ENCODE measurements at regions not wholly inside any gene's neighbourhood (a gene's known extent, or its start where the extent isn't known, plus 50 kb on each side); places are given as distances from the start of the nearest gene placed in this dataset.

DNA sequence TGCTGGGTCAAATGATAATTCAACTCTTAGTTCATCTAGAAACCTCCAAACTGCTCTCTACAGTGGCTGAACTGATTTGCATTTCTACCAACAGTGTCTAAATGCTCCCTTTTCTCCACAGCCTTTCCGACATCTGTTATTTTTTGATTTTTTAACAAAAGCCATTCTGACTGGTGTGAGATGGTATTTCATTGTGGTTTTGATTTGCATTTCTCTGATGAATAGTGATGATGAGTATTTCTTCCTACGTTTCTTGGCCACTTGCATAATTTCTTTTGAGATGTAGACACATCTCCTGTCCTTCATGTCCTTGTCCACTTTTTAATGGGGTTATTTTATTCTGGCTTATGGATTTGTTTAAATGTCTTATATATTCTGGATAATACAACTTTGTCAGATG lies 298.2 kb upstream of the ARSJ start:
- TF ChIP-seq EZH2 (IDR thresholded peaks at IDR 0.05; ENCODE audit: borderline replicate concordance) (no peak), EZH2phosphoT487 (IDR thresholded peaks at IDR 0.05; ENCODE audit: low read depth, severe bottlenecking, unreplicated experiment) (no peak)
- TF ChIP-seq, protein P1, sequence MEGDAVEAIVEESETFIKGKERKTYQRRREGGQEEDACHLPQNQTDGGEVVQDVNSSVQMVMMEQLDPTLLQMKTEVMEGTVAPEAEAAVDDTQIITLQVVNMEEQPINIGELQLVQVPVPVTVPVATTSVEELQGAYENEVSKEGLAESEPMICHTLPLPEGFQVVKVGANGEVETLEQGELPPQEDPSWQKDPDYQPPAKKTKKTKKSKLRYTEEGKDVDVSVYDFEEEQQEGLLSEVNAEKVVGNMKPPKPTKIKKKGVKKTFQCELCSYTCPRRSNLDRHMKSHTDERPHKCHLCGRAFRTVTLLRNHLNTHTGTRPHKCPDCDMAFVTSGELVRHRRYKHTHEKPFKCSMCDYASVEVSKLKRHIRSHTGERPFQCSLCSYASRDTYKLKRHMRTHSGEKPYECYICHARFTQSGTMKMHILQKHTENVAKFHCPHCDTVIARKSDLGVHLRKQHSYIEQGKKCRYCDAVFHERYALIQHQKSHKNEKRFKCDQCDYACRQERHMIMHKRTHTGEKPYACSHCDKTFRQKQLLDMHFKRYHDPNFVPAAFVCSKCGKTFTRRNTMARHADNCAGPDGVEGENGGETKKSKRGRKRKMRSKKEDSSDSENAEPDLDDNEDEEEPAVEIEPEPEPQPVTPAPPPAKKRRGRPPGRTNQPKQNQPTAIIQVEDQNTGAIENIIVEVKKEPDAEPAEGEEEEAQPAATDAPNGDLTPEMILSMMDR (IDR thresholded peaks at IDR 0.05; ENCODE audit: poor library complexity): no peak
- Histone ChIP-seq H3K4me2 (no peak overlapping the region), H2AFZ (no peak overlapping the region), H3K27ac (no peak overlapping the region), H3K4me3 (no peak overlapping the region), H4K20me1 (ENCODE audit: insufficient read depth, poor library complexity, severe bottlenecking) (no peaks in the 10 kb centered on the region), H3K27me3 (no peaks in the 10 kb centered on the region), H3K36me3 (replicated peaks; ENCODE audit: insufficient read depth, low read depth) (no peaks in the 10 kb centered on the region), H3K4me1 (ENCODE audit: insufficient read depth) (no peaks in the 10 kb centered on the region), H3K79me2 (no peaks in the 10 kb centered on the region), H3K9me2 (replicated peaks; ENCODE audit: insufficient read depth) (no peaks in the 10 kb centered on the region), H3K9me3 (ENCODE audit: low read depth) (no peaks in the 10 kb centered on the region)
- WGBS (ENCODE audit: low lambda C conversion rate, missing lambda C conversion rate): 90% methylated on average over 2 of the region's 2 CpGs
- DNase-seq (ENCODE audit: low spot score): no peak

DNA sequence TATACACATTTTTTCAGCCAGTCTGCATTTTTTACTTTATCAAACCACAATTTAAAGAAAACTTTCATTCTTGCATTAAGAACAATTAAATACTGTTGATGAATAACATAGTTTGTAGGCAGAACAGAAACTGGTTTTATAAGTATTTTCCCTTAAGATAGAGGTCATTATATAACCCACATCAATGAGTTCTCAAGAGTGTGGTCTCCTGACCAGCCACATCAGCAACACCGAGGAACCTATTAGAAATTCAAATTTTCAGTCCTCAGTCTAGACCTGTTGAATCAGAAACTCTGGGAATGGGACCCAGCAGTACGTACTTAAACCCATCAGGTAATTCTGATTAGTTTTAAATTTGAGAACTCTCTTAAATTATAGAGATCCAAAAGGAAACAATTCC lies 299.6 kb upstream of the ARSJ start:
- TF ChIP-seq, protein P1 (IDR thresholded peaks at IDR 0.05; ENCODE audit: poor library complexity): no peak
- TF ChIP-seq EZH2 (IDR thresholded peaks at IDR 0.05; ENCODE audit: borderline replicate concordance): no peak
- Histone ChIP-seq H3K36me3 (replicated peaks; ENCODE audit: insufficient read depth, low read depth) (no peaks in the 10 kb centered on the region), H3K4me2 (no peak overlapping the region), H2AFZ (peak overlapping the region; percentile 6), H3K79me2 (no peaks in the 10 kb centered on the region), H3K4me1 (ENCODE audit: insufficient read depth) (no peaks in the 10 kb centered on the region), H3K4me3 (no peak overlapping the region), H3K27me3 (no peaks in the 10 kb centered on the region), H3K9me3 (ENCODE audit: low read depth) (no peaks in the 10 kb centered on the region), H3K27ac (no peak overlapping the region), H4K20me1 (ENCODE audit: insufficient read depth, poor library complexity, severe bottlenecking) (no peaks in the 10 kb centered on the region), H3K9me2 (replicated peaks; ENCODE audit: insufficient read depth) (no peaks in the 10 kb centered on the region)
- WGBS (ENCODE audit: low lambda C conversion rate, missing lambda C conversion rate): 62% methylated on average over 2 of the region's 2 CpGs
- DNase-seq (ENCODE audit: low spot score): no peak

DNA sequence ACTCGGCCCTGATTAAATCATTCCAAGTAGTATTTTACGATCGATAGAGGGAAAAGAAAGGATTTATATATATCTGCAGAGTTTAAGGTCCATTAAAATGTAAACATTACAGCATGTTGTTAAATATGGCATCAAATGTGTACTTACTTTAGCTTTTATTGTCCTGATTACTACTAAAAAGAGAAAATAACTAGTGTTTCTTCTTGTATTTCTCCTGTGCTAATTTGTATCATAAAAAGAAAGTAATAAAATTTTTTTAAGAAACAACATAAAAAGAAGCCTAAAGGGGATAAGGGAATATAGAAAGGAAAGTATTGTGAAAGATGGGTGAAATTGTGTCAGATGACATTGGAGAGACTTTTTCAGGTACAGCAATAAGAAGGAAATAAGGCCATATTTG lies 300.3 kb upstream of the ARSJ start:
- Histone ChIP-seq H3K9me2 (replicated peaks; ENCODE audit: insufficient read depth) (no peaks in the 10 kb centered on the region), H3K9me3 (ENCODE audit: low read depth) (no peaks in the 10 kb centered on the region), H3K4me2 (peak overlapping the region; percentile 11), H3K27me3 (no peaks in the 10 kb centered on the region), H2AFZ (peak overlapping the region; percentile 6), H3K79me2 (no peaks in the 10 kb centered on the region), H3K27ac (no peak overlapping the region), H3K36me3 (replicated peaks; ENCODE audit: insufficient read depth, low read depth) (no peaks in the 10 kb centered on the region), H3K4me1 (ENCODE audit: insufficient read depth) (no peaks in the 10 kb centered on the region), H4K20me1 (ENCODE audit: insufficient read depth, poor library complexity, severe bottlenecking) (no peaks in the 10 kb centered on the region), H3K4me3 (no peak overlapping the region)
- DNase-seq (ENCODE audit: low spot score): no peak
- TF ChIP-seq, protein P1 (IDR thresholded peaks at IDR 0.05; ENCODE audit: poor library complexity): no peak
- TF ChIP-seq EZH2phosphoT487 (IDR thresholded peaks at IDR 0.05; ENCODE audit: low read depth, severe bottlenecking, unreplicated experiment): no peak
- TF ChIP-seq EZH2 (IDR thresholded peaks at IDR 0.05; ENCODE audit: borderline replicate concordance): no peak
- WGBS (ENCODE audit: low lambda C conversion rate, missing lambda C conversion rate): 68% methylated on average over 3 of the region's 3 CpGs

DNA sequence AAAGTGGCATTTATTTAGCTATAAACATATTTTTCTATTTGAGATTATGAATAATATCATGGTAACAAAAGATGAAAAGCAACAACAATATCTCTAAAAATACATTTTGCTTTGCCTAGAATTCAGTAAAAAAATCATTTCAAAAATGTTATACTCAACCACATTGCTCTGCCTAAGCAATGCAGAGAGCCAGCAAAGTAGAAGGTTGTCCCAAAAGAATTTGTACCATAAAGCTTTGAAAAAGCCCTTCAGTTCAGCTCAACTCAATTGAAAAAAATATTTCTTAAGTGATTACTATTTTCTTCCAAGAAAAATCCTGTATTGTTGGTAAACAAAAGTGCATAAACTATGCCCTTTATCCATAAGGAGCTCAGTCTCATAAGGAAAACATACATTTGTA lies 301.2 kb upstream of the ARSJ start:
- no peak overlapping the region for H3K4me3 ChIP-seq
- H3K27me3 ChIP-seq: no peaks in the 10 kb centered on the region
- TF ChIP-seq EZH2 (IDR thresholded peaks at IDR 0.05; ENCODE audit: borderline replicate concordance): no peak
- no peak for TF ChIP-seq EZH2phosphoT487 (IDR thresholded peaks at IDR 0.05; ENCODE audit: low read depth, severe bottlenecking, unreplicated experiment)
- TF ChIP-seq, protein P1 (IDR thresholded peaks at IDR 0.05; ENCODE audit: poor library complexity): no peak
- H3K4me1 ChIP-seq (ENCODE audit: insufficient read depth): no peaks in the 10 kb centered on the region
- H3K27ac ChIP-seq: no peak overlapping the region
- no peak for DNase-seq (ENCODE audit: low spot score)
- H3K36me3 ChIP-seq (replicated peaks; ENCODE audit: insufficient read depth, low read depth): no peaks in the 10 kb centered on the region
- no peak overlapping the region for H3K4me2 ChIP-seq
- H3K9me2 ChIP-seq (replicated peaks; ENCODE audit: insufficient read depth): no peaks in the 10 kb centered on the region
- H3K79me2 ChIP-seq: no peaks in the 10 kb centered on the region
- H3K9me3 ChIP-seq (ENCODE audit: low read depth): no peaks in the 10 kb centered on the region
- no peaks in the 10 kb centered on the region for H4K20me1 ChIP-seq (ENCODE audit: insufficient read depth, poor library complexity, severe bottlenecking)
- no peak overlapping the region for H2AFZ ChIP-seq

Measured in hepatocyte (in vitro differentiated cells).